ENCODE measurements at regions not wholly inside any gene's neighbourhood (a gene's known extent, or its start where the extent isn't known, plus 50 kb on each side); places are given as distances from the start of the nearest gene placed in this dataset.

- TF ChIP-seq CTCF (IDR thresholded peaks at IDR 0.05) (no peak), POLR2A (IDR thresholded peaks at IDR 0.05) (no peak)
These were observed 83.9 kb downstream of the NAV1 start for GRCh38 chr1:201622824-201623223.
